ENCODE measurements at regions not wholly inside any gene's neighbourhood (a gene's known extent, or its start where the extent isn't known, plus 50 kb on each side); places are given as distances from the start of the nearest gene placed in this dataset.
"Not testable (repeated sequence)": the region's sequence is repeated elsewhere in the genome, so short reads cannot be mapped to it uniquely, and the experiment has no call there.

DNA sequence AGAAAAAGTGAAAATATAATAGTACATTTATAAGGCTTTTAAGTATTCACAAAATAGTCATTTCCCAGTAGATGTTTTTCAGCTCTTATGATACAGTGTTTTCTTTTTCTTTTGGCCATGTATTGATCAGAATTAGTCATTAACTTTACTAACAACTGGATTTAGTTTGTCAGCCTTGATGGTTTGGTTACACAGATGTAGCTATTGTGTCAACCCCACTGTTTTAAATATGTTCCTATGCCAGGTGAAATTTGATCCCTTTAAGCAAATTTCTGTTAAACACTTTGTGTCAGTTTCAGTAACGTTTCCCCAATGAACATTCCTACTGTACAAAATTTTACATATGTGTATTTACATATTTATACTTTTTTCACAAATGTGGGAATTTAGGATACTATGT is 261.5 kb upstream of the STARD13 start:
- DNase-seq (ENCODE audit: low read depth in 2 of 2, low spot score in 1 of 2) = no peak

DNA sequence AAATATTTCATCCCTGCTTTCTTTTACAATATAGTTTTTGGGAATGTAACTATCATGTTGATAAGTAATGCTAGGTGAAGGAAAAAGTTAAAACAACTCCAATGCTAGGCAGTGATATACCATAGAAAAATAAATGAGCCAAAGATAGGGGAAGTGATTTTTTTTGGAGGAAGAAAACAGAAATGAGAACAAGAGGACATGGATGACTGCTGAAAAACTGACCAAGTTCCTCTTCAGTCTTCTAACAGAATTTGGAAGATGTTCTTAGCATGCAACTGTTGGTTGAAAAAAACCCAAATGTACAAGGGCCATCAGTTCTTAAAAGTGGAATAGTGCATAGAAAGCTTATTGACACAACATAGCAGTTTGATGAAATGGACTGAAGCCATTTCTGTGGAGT is 262.5 kb upstream of the STARD13 start:
- no peak for DNase-seq (ENCODE audit: low read depth in 2 of 2, low spot score in 1 of 2)

DNA sequence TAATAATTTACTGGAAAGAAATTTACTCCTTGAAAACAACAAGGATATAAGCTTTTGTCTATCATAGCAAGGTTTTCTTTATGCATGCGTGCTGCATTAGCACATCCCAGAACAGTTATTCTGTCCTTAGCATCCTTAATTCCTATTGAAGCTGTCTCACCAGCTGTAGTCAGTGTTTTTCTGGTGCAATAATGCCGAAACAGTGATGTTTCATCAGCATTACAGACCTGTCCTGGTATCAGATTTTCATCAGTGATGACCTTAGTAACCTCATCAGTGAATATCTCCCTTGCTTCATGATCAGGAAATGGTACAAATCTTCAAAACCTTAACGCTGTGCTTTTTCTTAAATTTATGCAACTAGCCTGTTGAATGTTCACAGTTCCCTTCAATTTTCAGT is 264.7 kb upstream of the STARD13 start:
- no peak for DNase-seq (ENCODE audit: low read depth in 2 of 2, low spot score in 1 of 2)

DNA sequence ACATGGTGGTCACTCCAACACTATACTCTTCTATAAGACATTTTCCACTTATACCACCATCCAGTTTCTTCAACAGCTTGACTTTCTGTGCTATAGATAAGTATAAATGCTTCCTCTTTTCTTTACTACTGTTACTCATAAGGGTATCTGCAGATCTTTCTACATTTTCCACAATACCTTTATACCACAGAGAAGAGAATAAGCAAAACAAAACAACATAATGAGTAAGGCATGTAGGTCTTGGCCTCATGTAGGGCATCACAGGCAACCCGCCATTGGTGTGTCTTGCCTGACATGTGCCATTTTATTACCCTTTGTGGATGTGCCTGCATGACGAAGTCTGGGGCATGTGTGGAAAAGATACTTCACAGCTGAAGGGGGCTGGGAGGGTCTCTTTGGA is 265.3 kb upstream of the STARD13 start:
- DNase-seq (ENCODE audit: low read depth in 2 of 2, low spot score in 1 of 2) = no peak

DNA sequence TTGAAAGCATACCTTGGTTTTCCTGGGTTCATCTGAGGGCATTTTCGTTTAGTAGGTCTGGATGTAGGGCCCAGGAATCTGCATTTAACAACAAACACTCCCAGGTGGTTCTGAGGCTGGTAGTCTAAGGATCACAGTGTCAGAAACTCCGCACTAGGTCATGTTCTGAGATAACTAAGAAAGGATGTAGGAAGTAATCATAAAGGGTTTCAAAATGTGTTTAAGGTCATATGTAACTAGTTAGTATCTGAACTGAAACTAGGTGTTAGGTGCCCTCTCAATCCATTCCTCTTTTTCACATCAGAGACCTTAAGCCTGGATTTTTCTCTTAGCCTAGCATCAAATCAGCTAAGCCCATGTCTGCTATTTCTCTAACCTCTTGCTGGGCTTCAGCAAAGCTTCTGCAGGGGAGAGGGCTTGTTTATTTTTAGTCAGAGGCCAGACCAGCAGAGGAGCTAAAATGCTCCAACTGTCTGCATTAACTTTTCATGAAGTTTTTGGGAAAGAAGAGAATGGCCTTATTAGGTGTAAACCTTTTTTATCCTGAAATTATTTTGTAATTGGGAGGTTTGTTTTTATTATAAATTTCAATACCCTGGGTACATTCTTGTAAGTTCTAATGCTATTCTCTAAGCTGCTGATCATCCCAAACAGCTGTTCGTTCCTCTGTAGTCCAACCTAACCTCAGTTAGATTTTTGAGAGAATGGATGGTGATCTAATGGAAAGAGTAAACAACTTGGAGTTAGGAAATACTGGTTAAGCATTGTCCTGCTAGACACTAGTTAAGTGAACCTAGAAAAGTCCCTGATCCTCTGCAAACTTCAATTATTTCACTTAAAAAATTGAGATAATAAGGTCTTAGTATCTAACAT is 262.8 kb upstream of the RFC3 start:
- DNase-seq (ENCODE audit: low read depth in 2 of 2, low spot score in 1 of 2) = no peak

DNA sequence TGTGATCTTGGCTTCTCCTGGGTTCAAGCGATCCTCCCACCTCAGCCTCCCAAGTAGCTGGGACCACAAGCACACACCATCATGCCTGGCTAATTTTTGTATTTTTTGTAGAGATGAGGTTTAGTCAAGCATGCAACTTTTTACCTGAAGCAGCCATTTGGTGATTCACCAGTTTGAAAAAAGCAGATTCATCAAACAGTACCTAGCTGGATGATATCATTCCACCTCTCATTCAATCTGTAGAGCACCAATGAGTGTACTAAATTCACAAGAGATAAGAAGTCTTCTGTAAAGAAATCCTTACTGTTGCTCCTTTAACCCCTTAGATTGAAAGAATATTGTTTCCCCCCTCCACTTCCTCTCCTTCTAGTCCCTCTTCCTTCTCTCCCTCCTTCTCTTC is 261.1 kb upstream of the RFC3 start:
- DNase-seq (ENCODE audit: low read depth in 2 of 2, low spot score in 1 of 2) = no peak

DNA sequence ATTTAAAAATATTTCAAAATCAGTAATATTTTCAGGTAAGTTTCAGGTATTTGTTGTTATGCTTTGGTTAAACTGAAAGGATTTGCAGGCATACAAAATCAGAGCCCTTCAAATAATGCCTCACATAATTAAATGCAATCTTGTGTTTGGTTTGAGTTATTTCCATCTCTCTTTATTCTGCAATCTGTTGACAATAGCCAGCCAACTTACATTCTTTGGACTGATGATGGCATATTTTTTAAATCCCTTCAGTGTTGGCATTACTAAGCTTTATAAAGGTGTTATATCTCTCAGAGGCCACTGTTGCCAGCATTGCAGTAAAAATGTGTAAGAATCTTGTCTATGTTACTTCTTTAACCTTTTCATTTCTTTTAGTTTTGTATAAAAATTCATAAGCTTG is 257.2 kb upstream of the RFC3 start:
- DNase-seq (ENCODE audit: low read depth in 2 of 2, low spot score in 1 of 2) = no peak

DNA sequence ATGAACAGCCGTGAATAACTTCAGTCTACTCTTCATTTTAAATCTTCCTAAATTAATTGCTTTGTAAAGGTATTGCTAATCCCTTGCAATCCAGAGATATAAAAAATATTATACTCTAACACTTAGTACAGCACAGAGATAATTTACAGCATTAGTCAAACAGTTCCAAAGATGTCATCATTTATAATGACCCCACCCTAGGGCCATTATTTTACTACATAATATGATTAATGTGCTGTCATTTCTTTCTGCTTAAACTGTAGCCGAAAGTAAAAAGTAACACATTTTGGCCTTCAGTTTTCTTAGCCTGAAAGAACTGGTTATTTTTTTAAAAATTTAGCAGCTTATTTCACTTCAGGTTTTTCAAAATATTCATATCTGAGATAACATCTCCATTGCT is 256.3 kb upstream of the RFC3 start:
- DNase-seq (ENCODE audit: low read depth in 2 of 2, low spot score in 1 of 2) = no peak

DNA sequence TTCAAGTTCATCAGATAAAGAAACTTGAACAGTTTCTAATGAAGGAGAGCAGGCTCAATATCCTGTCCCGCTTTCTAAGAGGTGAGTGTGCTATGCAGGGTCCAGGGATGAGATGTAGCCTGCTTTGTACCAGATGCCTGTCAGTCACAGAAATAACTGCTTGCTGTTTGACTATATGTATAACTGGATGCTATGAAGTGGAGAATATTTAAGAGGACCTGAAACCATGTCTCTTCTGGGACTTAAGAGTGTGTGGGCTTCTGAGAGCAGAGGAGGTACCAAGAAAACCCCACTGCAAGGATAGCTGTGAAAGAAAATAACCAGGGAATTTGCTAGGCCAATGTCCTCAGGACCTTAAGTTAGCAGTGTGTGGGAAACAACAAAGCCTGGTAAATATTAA is 246.3 kb upstream of the RFC3 start:
- DNase-seq (ENCODE audit: low read depth in 2 of 2, low spot score in 1 of 2) = no peak

DNA sequence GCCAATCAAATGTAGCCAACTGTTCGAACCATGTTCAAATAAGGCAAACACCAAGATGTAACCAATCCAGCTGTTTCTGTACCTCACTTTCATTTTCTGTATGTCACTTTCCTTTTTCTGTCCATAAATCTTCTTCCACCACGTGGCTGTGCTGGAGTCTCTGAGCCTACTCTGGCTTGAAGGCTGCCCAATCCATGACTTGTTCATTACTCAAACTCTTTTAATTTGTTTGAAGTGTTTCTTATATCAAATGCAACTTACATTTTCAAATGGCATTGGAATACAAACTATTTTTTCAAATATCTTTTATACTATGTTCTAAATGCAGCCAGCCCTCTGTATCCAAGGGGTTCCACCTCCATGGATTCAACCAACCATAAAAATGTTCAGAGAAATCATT is 245.6 kb upstream of the RFC3 start:
- DNase-seq (ENCODE audit: low read depth in 2 of 2, low spot score in 1 of 2) = not testable (repeated sequence)

DNA sequence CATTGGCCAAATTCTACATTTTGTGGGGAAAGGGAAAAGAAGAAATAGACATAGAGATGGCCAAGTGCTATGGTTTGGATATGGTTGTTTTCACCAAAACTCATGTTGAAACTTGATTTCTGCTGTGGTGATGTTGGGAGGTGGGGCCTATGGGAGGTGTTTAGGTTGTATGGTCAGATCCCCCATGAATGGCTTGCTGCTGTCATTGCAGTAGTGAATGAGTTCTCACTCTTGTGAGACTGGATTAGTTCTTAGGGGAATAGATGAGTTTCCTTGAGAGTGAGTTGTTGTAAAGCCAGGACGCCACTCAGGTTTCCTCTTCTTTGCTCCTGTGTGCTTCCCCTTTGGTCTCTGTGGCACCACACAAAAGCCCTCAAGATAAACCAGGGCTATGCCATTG is 242.6 kb upstream of the RFC3 start:
- no peak for DNase-seq (ENCODE audit: low read depth in 2 of 2, low spot score in 1 of 2)

DNA sequence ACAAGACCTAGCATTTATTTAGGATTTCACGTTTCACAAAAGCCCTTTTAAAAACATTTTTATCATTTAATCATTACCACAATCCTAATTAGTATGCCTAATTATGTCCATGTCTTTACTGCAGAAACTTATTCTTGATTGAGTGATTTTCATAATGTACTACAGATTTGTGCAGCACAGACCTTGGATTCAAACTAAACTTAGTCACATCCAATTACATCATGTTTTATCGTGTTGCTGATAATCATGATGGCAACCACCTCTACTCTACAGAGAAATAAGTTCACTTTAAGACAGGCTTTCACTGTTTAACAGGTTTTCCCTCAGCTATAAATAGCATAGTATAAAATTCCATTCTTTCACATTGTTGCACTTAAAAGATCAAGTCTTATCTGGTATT is 240.9 kb upstream of the RFC3 start:
- no peak for DNase-seq (ENCODE audit: low read depth in 2 of 2, low spot score in 1 of 2)

DNA sequence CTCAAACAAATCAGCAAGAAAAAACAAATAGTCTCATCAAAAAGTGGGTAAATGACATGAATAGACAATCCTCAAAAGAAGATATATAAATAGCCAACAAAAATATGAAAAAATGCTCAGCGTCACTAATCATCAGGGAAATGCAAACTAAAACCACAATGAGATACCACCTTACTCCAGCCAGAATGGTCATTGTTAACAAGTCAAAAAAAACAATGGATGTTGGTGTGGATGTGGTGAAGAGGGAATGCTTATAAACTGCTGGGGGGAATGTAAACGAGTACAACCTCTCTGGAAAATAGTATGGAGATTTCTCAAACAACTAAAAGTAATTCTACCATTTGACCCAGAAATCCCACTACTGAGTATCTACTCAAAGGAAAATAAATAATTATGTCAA is 239.2 kb upstream of the RFC3 start:
- no peak for DNase-seq (ENCODE audit: low read depth in 2 of 2, low spot score in 1 of 2)

DNA sequence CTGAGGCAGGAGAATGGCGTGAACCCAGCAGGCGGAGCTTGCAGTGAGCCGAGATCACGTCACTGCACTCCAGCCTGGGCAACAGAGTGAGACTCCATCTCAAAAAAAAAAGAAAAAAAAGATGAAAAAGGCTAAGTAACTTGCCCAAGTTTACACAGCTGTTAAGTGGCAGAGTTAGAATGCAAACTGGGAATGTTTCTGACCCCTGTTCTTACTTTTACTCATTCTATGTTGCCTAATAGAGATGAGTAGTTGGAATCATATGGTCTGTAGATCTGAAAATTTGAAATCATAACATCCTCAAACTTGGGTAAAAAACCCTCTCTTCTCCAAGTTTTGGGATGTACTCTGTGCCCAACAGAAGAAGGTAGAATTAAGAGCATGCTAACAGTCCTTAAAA is 235.8 kb upstream of the RFC3 start:
- DNase-seq (ENCODE audit: low read depth in 2 of 2, low spot score in 1 of 2) = no peak

DNA sequence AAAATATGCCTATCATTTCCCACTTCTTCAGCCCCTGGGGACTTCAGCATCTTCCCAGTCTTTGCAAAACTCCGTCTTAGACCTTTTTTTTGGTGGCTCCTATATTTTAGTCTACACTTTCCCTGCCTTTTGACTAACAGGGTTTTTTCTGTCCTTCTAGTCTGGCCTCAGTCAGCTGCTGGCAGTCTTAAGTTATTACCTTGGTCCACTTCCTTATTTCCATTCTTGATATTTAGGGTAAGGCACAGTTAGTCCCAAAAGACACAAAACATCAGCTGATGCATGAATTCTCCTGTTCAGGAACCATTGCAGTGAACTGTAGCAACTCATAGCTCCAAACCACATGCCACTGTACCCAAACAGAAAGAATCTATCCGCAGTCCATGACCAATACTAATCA is 234.6 kb upstream of the RFC3 start:
- no peak for DNase-seq (ENCODE audit: low read depth in 2 of 2, low spot score in 1 of 2)

DNA sequence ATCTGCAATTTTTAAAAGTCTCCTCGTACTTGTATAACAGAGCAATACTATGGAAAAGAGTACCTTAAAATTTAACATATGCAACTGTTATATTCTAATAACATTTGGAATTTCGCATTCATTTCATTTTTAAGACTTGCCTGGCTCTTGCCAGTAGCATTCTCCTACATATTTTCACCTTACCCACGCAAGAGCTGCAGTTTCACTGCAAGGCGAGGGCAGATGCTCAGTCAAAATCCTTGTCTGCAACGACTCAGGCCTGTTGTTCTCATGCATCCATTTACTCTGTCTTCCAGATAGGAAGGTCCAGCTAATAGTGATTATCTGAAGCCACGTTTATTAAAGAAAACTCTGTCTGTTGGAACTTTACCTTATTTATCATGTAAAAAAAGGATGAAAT is 227.0 kb upstream of the RFC3 start:
- DNase-seq (ENCODE audit: low read depth in 2 of 2, low spot score in 1 of 2) = no peak

DNA sequence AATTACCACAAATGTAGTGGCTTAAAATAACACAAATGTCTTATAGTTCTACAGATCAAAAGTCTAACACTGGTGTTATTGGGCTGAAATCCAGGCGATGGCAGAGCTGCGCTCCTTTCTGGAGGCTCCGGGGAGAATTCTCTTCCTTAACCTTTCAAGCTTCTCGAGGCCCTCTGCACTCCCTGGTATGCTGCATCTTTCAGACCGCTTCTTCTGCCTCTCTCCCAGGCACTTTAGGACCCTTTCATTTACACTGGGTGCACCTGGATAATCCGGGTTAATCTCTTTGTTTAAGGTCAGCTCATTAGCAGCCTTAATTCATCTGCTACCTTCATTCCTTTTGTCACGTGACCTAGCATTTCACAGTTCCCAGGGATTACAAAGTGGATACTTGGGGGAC is 211.3 kb upstream of the RFC3 start:
- no peak for DNase-seq (ENCODE audit: low read depth in 2 of 2, low spot score in 1 of 2)

DNA sequence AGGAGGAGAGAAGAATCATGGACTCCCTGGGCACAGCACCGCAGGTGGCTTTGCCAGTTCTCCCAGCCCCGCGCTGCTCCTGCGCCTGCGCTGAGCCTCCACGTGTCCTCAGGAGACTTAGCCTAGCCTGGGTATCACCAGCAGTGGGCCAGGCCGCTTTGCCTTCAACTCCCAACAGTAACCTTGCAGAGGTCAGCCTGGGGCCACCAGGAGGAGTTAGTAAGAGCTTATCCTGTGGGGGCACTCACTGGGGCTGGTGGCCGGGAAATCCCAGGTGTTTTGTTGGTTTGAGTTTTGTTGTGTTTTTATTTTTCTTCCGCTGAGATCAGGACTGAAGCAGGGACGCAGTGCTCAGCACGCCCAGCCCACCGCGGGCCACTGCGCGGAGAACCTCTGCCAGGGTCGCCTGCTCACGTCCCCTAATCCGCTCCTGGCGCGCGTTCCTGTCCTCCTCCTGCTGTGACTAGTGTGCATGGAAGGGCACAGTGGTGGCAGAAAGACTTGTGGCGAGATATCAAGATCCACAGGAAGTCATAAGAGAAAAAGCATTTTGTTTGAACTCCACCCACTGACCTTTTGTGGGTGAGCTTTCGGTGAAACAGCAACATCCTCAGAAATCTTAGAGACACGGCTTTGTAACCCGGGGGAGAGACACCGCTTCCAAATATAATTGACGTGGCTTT is 207.4 kb upstream of the RFC3 start:
- DNase-seq (ENCODE audit: low read depth in 2 of 2, low spot score in 1 of 2) = peak in 1 of 2 donors; percentile 1

DNA sequence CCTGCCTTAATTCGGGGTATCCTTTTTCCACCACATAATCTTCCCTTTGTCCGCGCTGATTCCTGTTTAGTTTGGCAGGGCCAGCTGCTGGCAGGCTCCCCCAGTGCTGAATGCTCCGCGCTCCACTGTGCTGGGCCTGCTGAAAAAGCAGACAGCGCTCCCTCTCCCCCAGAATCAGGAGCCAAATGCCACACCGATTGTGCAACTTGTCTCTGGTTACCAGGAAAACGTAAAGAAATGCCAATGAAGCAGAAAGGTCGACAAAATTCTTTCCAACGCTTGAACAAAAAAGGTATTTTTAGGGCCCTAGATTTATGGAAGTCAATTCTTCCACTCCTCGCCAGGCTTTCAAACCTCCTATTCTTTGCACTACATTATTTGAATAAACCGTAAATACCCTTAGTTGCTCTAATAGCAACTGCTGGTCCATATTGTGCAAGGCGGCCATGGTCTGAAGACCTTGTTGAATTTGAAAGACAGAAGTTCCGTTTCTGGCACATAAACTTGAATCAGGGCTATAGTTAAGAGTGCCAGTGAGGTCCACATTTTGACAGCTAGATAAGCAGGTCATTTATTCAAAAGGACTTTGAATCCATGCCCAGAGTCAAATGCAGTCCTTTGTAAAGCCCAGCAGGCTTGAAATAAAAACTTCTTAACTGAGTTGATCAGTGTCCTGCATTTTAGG is 206.7 kb upstream of the RFC3 start:
- DNase-seq (ENCODE audit: low read depth in 2 of 2, low spot score in 1 of 2) = no peak

DNA sequence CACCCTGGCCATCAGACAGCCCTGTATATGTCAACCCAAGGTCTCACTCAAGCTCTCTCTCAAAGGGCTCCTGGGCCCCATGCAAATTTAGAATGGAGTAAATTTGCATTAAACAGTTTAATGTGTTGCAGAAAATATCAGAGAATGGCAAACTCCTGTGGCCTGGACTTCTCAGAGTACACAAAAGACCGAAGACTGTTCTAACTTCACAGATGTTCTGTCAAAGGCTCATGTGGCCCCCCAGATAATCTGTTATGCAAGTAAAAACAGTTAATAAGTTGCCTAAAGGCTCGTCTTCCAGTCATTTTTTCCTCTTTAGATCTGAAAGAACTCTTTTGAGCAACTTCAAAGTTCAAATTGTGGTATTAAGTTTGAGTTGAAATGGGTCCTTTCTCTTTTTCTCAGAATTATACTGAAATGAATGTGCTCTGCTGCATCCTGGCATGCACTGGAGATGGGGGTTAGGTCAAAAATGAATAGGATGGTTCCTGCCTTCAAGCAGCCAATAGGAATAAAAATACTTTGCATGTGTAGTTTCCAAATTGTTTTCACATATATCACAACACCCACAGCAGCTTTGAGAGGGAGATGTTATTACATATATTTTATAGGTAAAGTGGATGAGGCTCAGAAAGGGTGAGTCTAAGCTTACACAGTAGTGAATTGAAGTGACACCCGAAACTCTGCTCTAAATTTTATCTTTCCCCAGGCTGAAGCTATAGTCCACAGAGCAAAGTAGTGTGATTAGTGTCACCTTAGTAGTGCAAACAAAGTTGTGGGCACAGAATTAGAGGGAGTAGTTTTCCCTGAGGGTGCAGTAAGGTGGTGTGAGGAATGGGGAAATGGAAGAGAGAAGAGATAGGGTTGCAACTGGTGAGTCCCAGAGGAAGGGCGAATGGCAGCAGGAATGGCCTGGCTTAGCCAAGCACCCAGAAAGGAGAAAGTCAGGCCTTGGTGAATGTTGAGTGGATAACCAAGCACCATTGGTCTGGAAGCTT is 205.0 kb upstream of the RFC3 start:
- DNase-seq (ENCODE audit: low read depth in 2 of 2, low spot score in 1 of 2) = no peak

DNA sequence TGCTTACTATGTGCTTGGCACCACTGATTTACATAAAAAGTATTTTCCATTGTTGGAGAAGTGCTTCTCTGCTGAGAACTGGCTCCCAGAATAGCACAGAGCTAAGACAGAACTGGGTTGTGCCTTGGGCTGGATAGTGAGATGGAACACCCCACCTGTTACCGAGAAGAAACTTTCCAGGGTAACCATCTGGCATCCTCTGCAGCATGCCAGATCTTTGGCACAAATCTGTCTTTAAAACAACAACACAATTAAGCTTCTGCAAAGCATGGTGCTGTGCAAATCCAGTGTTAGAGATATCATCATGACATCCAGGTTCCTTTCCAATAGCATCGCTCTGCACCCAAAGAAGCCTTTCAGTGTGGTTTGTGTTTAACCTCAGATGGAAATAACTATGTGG is 202.5 kb upstream of the RFC3 start:
- DNase-seq (ENCODE audit: low read depth in 2 of 2, low spot score in 1 of 2) = no peak
